ENCODE measurements at regions not wholly inside any gene's neighbourhood (a gene's known extent, or its start where the extent isn't known, plus 50 kb on each side); places are given as distances from the start of the nearest gene placed in this dataset.

DNA sequence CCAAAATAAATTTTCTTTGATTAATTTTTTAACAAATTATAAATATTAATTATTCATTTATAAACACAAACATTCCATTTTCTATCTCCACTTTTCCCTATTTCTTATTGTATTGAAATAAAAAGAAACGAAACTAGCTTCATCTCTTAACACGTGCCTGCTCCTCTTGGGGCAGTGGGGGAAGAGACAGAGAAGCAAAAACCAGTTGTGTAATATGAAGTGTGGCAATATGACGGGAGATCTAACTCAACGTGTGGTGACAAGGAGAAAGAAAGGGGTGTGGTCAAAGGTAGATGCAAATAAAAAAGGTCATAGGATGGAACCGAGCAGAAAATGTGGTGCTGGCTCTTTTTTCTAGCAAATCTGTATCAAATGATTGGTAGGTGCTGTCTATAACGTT, 106.9 kb upstream of the SLC8A1 start:
- no peak overlapping the region for H3K9ac ChIP-seq (ENCODE audit: low read depth in 1 of 2, low read length in 2 of 2)
- no peak overlapping the region for H3K4me3 ChIP-seq (ENCODE audit: low read length in 2 of 2)
- H3K27me3 ChIP-seq (ENCODE audit: control insufficient read depth in 2 of 2, insufficient read depth in 2 of 2, low read length in 2 of 2), result no peaks in the 10 kb centered on the region
- no peak overlapping the region for H3K27ac ChIP-seq (ENCODE audit: low read depth in 2 of 2, low read length in 2 of 2)
- H3K4me1 ChIP-seq (ENCODE audit: control insufficient read depth in 2 of 2, insufficient read depth in 2 of 2, low read length in 2 of 2), result no peaks in the 10 kb centered on the region
- no peaks in the 10 kb centered on the region for H3K36me3 ChIP-seq (ENCODE audit: control insufficient read depth in 2 of 2, insufficient read depth in 2 of 2, low read length in 2 of 2)
- no peaks in the 10 kb centered on the region for H3K9me3 ChIP-seq (ENCODE audit: control insufficient read depth in 2 of 2, low read length in 2 of 2)

DNA sequence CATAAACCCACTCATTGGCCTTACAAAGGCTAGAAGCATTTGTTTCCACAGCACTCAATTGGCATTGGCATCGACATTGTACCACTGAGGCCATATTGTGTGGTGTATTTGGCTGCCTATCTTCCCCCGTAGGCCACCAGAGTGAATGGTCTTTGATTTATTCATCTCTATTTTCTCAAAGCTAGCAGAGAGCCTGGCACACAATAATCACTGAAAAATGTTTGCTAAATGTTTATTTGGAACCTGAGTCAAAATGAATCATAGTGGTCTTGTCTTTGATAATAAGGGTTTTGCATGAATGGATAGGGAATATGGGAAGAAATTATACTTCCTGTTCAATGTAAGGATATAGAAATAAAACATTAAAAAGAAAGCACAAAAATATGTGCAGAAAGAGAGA, 107.3 kb upstream of the SLC8A1 start:
- no peaks in the 10 kb centered on the region for H3K36me3 ChIP-seq (ENCODE audit: control insufficient read depth in 2 of 2, insufficient read depth in 2 of 2, low read length in 2 of 2)
- H3K4me3 ChIP-seq (ENCODE audit: low read length in 2 of 2), result no peak overlapping the region
- H3K9me3 ChIP-seq (ENCODE audit: control insufficient read depth in 2 of 2, low read length in 2 of 2), result no peaks in the 10 kb centered on the region
- H3K27ac ChIP-seq (ENCODE audit: low read depth in 2 of 2, low read length in 2 of 2), result no peak overlapping the region
- no peak overlapping the region for H3K9ac ChIP-seq (ENCODE audit: low read depth in 1 of 2, low read length in 2 of 2)
- no peaks in the 10 kb centered on the region for H3K27me3 ChIP-seq (ENCODE audit: control insufficient read depth in 2 of 2, insufficient read depth in 2 of 2, low read length in 2 of 2)
- no peaks in the 10 kb centered on the region for H3K4me1 ChIP-seq (ENCODE audit: control insufficient read depth in 2 of 2, insufficient read depth in 2 of 2, low read length in 2 of 2)

DNA sequence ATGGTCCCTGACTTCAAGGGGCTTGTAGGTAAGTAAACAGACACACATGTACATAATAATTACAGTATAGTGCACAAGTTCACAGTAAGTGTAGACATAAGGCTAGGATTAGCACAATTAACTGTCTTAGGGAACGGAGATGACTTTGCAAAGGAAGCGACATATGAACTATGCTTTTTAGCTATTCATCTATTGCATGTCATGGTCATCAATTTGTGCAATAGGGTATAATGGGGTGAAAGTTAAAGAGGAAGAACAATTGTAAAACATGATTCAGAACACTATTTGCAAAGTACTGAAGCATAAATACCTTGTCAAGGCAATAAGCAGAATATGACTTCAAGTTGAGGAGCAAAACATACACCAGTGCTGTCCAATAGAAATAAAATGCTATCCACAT, 112.3 kb upstream of the SLC8A1 start:
- H3K27me3 ChIP-seq (ENCODE audit: control insufficient read depth in 2 of 2, insufficient read depth in 2 of 2, low read length in 2 of 2), result no peaks in the 10 kb centered on the region
- no peak overlapping the region for H3K27ac ChIP-seq (ENCODE audit: low read depth in 2 of 2, low read length in 2 of 2)
- H3K4me3 ChIP-seq (ENCODE audit: low read length in 2 of 2), result no peak overlapping the region
- no peaks in the 10 kb centered on the region for H3K4me1 ChIP-seq (ENCODE audit: control insufficient read depth in 2 of 2, insufficient read depth in 2 of 2, low read length in 2 of 2)
- H3K36me3 ChIP-seq (ENCODE audit: control insufficient read depth in 2 of 2, insufficient read depth in 2 of 2, low read length in 2 of 2), result no peaks in the 10 kb centered on the region
- H3K9ac ChIP-seq (ENCODE audit: low read depth in 1 of 2, low read length in 2 of 2), result no peak overlapping the region
- no peaks in the 10 kb centered on the region for H3K9me3 ChIP-seq (ENCODE audit: control insufficient read depth in 2 of 2, low read length in 2 of 2)

DNA sequence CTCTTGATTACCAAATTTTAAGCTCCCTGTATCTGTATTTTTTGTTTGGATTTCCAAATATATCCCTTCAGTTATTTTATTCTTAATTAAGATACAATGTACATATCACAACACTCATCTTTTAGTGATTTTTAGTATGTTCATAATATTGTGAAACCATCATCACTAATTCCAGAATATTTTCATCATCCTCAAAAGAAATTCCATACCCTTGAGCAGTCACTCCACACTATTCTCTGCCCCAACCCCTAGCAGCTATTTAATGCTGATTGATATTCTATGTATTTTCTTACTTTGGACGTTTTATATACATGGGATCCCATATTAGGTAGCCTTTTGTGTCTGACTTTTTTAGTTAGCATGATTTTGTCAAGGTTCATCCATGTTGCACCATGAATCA, 127.4 kb upstream of the SLC8A1 start:
- H3K9ac ChIP-seq (ENCODE audit: low read depth in 1 of 2, low read length in 2 of 2), result no peak overlapping the region
- no peaks in the 10 kb centered on the region for H3K9me3 ChIP-seq (ENCODE audit: control insufficient read depth in 2 of 2, low read length in 2 of 2)
- no peak overlapping the region for H3K27ac ChIP-seq (ENCODE audit: low read depth in 2 of 2, low read length in 2 of 2)
- H3K4me3 ChIP-seq (ENCODE audit: low read length in 2 of 2), result no peak overlapping the region
- no peaks in the 10 kb centered on the region for H3K4me1 ChIP-seq (ENCODE audit: control insufficient read depth in 2 of 2, insufficient read depth in 2 of 2, low read length in 2 of 2)
- no peaks in the 10 kb centered on the region for H3K36me3 ChIP-seq (ENCODE audit: control insufficient read depth in 2 of 2, insufficient read depth in 2 of 2, low read length in 2 of 2)
- H3K27me3 ChIP-seq (ENCODE audit: control insufficient read depth in 2 of 2, insufficient read depth in 2 of 2, low read length in 2 of 2), result no peaks in the 10 kb centered on the region

DNA sequence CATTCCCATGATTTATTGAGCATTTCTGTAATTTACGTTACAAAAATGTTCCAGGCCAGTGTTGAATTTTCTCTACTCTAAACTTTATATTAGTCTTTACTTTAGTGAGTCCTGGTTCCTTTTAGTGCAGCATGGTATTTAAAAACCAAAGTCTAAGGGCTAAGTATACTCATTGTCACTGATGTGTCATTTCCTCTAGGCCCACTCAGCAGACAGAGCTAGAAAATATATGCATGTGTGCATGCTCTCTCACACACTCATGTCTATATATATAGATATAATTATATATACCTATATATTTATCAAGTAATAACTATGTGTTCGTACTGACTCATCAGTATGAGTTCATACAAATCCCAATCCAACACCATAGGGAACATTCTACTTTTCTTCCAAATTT, 132.5 kb upstream of the SLC8A1 start:
- Histone ChIP-seq H3K27ac (ENCODE audit: low read depth in 2 of 2, low read length in 2 of 2) (no peak overlapping the region), H3K4me1 (ENCODE audit: control insufficient read depth in 2 of 2, insufficient read depth in 2 of 2, low read length in 2 of 2) (no peaks in the 10 kb centered on the region), H3K27me3 (ENCODE audit: control insufficient read depth in 2 of 2, insufficient read depth in 2 of 2, low read length in 2 of 2) (no peaks in the 10 kb centered on the region), H3K4me3 (ENCODE audit: low read length in 2 of 2) (no peak overlapping the region), H3K9ac (ENCODE audit: low read depth in 1 of 2, low read length in 2 of 2) (no peak overlapping the region), H3K9me3 (ENCODE audit: control insufficient read depth in 2 of 2, low read length in 2 of 2) (no peaks in the 10 kb centered on the region), H3K36me3 (ENCODE audit: control insufficient read depth in 2 of 2, insufficient read depth in 2 of 2, low read length in 2 of 2) (no peaks in the 10 kb centered on the region)

DNA sequence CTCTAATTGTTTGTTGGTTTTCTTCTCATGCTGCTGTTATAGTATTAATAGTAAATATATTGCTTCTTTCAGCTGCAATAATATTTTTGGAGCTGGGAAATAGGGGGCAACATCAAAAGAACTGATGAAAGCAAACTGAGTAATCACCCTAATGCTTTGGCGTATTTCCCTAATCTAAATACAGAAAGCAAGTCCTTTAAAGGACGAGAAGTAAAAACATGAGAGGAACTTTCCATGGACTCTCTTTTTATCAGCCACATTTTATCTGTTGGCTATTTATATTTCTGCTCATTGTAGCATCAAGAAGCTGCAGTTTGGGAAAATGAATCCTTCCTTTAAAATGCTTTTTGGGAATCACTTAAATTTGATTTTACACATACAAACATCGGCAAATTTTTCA, 139.9 kb upstream of the SLC8A1 start:
- Histone ChIP-seq H3K27me3 (ENCODE audit: control insufficient read depth in 2 of 2, insufficient read depth in 2 of 2, low read length in 2 of 2) (no peaks in the 10 kb centered on the region), H3K9ac (ENCODE audit: low read depth in 1 of 2, low read length in 2 of 2) (no peak overlapping the region), H3K36me3 (ENCODE audit: control insufficient read depth in 2 of 2, insufficient read depth in 2 of 2, low read length in 2 of 2) (no peaks in the 10 kb centered on the region), H3K27ac (ENCODE audit: low read depth in 2 of 2, low read length in 2 of 2) (no peak overlapping the region), H3K4me3 (ENCODE audit: low read length in 2 of 2) (no peak overlapping the region), H3K4me1 (ENCODE audit: control insufficient read depth in 2 of 2, insufficient read depth in 2 of 2, low read length in 2 of 2) (no peaks in the 10 kb centered on the region), H3K9me3 (ENCODE audit: control insufficient read depth in 2 of 2, low read length in 2 of 2) (no peaks in the 10 kb centered on the region)

DNA sequence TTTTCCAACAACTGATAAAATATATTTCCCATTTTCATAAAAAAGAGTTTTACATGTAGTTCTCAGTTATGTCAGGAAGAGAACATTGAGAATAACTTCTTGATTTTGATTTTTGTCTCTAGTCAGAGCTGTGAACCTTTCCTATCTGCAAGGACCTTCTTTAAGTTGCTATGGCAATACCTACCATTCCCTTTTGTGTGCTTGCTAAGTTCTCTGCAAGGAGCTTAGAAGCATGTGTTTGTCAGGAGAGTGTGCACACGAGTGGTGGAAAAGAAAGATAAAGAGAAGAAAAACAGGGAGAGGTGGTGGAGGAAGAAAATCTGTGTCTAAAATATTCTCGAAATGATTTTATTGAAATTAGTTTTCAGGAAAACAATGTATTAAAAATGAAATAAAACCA, 140.3 kb upstream of the SLC8A1 start:
- H3K27me3 ChIP-seq (ENCODE audit: control insufficient read depth in 2 of 2, insufficient read depth in 2 of 2, low read length in 2 of 2), result no peaks in the 10 kb centered on the region
- H3K4me3 ChIP-seq (ENCODE audit: low read length in 2 of 2), result no peak overlapping the region
- no peak overlapping the region for H3K9ac ChIP-seq (ENCODE audit: low read depth in 1 of 2, low read length in 2 of 2)

DNA sequence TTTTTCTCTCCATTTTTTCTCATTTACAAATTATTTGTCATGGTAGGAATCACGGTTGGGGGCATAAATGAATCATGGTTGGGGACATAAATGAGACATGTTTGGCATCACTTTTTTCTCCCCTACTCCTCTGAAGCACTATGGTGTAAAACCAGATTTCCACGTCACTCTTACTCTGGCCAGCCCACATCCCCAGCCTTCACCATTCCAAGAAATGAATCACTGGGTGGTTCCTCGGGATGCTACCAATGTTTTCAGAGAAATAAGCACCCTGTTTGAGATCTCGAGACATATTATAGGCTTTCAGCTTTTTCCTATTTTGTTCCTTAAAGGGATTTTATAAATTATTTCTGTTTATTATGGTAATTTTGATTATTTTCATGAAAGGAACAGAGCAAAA, 155.0 kb upstream of the SLC8A1 start:
- Histone ChIP-seq H3K27me3 (ENCODE audit: control insufficient read depth in 2 of 2, insufficient read depth in 2 of 2, low read length in 2 of 2) (no peaks in the 10 kb centered on the region), H3K36me3 (ENCODE audit: control insufficient read depth in 2 of 2, insufficient read depth in 2 of 2, low read length in 2 of 2) (no peaks in the 10 kb centered on the region), H3K27ac (ENCODE audit: low read depth in 2 of 2, low read length in 2 of 2) (no peak overlapping the region), H3K4me1 (ENCODE audit: control insufficient read depth in 2 of 2, insufficient read depth in 2 of 2, low read length in 2 of 2) (no peaks in the 10 kb centered on the region), H3K4me3 (ENCODE audit: low read length in 2 of 2) (no peak overlapping the region), H3K9ac (ENCODE audit: low read depth in 1 of 2, low read length in 2 of 2) (no peak overlapping the region), H3K9me3 (ENCODE audit: control insufficient read depth in 2 of 2, low read length in 2 of 2) (no peaks in the 10 kb centered on the region)

More for the DNA sequence above, 140.3 kb upstream of the SLC8A1 start:
- no peak overlapping the region for H3K27ac ChIP-seq (ENCODE audit: low read depth in 2 of 2, low read length in 2 of 2)
- H3K9me3 ChIP-seq (ENCODE audit: control insufficient read depth in 2 of 2, low read length in 2 of 2), result no peaks in the 10 kb centered on the region
- no peaks in the 10 kb centered on the region for H3K36me3 ChIP-seq (ENCODE audit: control insufficient read depth in 2 of 2, insufficient read depth in 2 of 2, low read length in 2 of 2)
- no peaks in the 10 kb centered on the region for H3K4me1 ChIP-seq (ENCODE audit: control insufficient read depth in 2 of 2, insufficient read depth in 2 of 2, low read length in 2 of 2)

DNA sequence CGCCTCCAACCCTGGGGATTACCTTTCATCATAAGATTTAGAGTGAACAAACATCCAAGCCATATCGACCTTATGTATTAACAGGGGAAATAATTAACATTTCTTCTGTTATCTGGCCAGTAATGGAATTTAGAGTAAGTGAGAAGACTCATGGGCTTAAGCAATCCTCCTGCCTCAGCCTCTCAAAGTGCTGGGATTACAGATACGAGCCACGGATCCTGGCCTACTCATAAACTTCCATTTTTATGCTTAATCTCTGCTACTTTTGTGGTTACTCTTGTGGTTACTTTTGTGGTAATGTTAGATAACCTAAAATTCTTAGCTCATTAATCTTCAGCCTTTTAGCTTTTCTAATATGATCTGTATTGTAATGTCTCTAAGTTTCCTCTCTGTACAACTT, 159.3 kb upstream of the SLC8A1 start:
- Histone ChIP-seq H3K27me3 (ENCODE audit: control insufficient read depth in 2 of 2, insufficient read depth in 2 of 2, low read length in 2 of 2) (no peaks in the 10 kb centered on the region), H3K9me3 (ENCODE audit: control insufficient read depth in 2 of 2, low read length in 2 of 2) (no peaks in the 10 kb centered on the region), H3K9ac (ENCODE audit: low read depth in 1 of 2, low read length in 2 of 2) (no peak overlapping the region), H3K4me3 (ENCODE audit: low read length in 2 of 2) (no peak overlapping the region), H3K4me1 (ENCODE audit: control insufficient read depth in 2 of 2, insufficient read depth in 2 of 2, low read length in 2 of 2) (no peaks in the 10 kb centered on the region), H3K36me3 (ENCODE audit: control insufficient read depth in 2 of 2, insufficient read depth in 2 of 2, low read length in 2 of 2) (no peaks in the 10 kb centered on the region), H3K27ac (ENCODE audit: low read depth in 2 of 2, low read length in 2 of 2) (no peak overlapping the region)

DNA sequence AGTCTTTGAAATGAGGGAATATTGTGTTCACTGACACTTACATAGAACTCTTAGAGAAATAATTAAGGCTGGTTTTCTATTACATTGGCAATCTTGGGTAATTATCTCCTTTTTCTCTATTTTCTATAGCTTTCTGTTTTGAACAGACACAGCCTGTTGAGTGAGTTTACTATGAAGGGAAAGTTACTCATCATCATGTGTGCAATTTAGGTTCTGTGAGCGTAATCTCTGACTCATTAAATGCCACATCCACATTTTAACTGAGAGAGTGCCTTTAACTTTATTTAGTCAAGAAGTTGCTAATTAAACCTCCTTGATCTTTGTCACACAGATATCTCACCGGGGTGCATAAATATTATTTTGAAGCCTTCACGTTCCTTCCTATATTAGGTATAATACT, 174.0 kb upstream of the SLC8A1 start:
- Histone ChIP-seq H3K36me3 (ENCODE audit: control insufficient read depth in 2 of 2, insufficient read depth in 2 of 2, low read length in 2 of 2) (no peaks in the 10 kb centered on the region), H3K4me3 (ENCODE audit: low read length in 2 of 2) (no peak overlapping the region), H3K9me3 (ENCODE audit: control insufficient read depth in 2 of 2, low read length in 2 of 2) (no peaks in the 10 kb centered on the region), H3K27ac (ENCODE audit: low read depth in 2 of 2, low read length in 2 of 2) (no peak overlapping the region), H3K4me1 (ENCODE audit: control insufficient read depth in 2 of 2, insufficient read depth in 2 of 2, low read length in 2 of 2) (no peaks in the 10 kb centered on the region), H3K27me3 (ENCODE audit: control insufficient read depth in 2 of 2, insufficient read depth in 2 of 2, low read length in 2 of 2) (no peaks in the 10 kb centered on the region), H3K9ac (ENCODE audit: low read depth in 1 of 2, low read length in 2 of 2) (no peak overlapping the region)

DNA sequence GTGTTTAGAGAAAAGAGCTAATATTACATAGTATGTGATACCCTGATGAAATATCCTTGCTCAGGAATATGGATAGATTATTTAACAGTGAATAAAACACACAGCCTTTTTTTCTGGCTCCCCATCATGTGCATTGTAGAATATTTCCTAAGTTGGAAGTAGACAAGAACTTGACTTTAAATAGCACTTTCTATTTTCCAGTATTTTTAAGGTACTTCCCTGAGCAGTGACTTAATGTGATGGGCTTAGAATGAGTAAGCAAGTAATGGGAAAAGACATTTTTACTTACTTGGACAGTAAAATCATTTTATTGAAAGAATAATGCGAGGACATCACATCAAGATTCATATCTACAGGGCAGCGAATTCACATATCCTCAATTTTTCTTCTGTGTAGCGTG, 176.7 kb upstream of the SLC8A1 start:
- Histone ChIP-seq H3K9ac (ENCODE audit: low read depth in 1 of 2, low read length in 2 of 2) (no peak overlapping the region), H3K27ac (ENCODE audit: low read depth in 2 of 2, low read length in 2 of 2) (no peak overlapping the region), H3K4me1 (ENCODE audit: control insufficient read depth in 2 of 2, insufficient read depth in 2 of 2, low read length in 2 of 2) (no peaks in the 10 kb centered on the region), H3K9me3 (ENCODE audit: control insufficient read depth in 2 of 2, low read length in 2 of 2) (no peaks in the 10 kb centered on the region), H3K27me3 (ENCODE audit: control insufficient read depth in 2 of 2, insufficient read depth in 2 of 2, low read length in 2 of 2) (no peaks in the 10 kb centered on the region), H3K4me3 (ENCODE audit: low read length in 2 of 2) (no peak overlapping the region), H3K36me3 (ENCODE audit: control insufficient read depth in 2 of 2, insufficient read depth in 2 of 2, low read length in 2 of 2) (no peaks in the 10 kb centered on the region)

All from mucosa of rectum (tissue), 2 donors.